IMR-90 (cell line): ENCODE measurements at regions not wholly inside any gene's neighbourhood (a gene's known extent, or its start where the extent isn't known, plus 50 kb on each side); places are given as distances from the start of the nearest gene placed in this dataset.

Source experiments
- ATAC-seq: fragments of 200-7000 bp; cut with Tn5 transposase; 2 replicates; pipeline ENCODE4 v1.9.1; 2020; ENCODE audit warnings: low read depth, mild to moderate bottlenecking, moderate library complexity
- BruUV-seq: library from RNA; stranded (reverse); fragments of 400-500 nt; replicated peaks from 2 replicates; lab custom pipeline; 2021; lab: Mats Ljungman, UMichigan
- CTCF ChIA-PET: fragments of 300-600 bp; formaldehyde crosslinking; extraction: SDS; loops from one replicate; lab custom pipeline; 2021; ENCODE audit warnings: antibody characterized with exemption; lab: Yijun Ruan, JAX
- POLR2A ChIA-PET: fragments of 300-600 bp; sonication (Branson Sonifier 250); formaldehyde crosslinking; loops from one replicate; lab custom pipeline; 2022; ENCODE audit warnings: antibody characterized with exemption; ENCODE audit not compliant: unreplicated experiment; lab: Charles Lee
- DNase-seq: peaks from one replicate; pipeline ENCODE4 v3.0.0; 2013
- H2AFZ ChIP-seq: replicated peaks from 2 replicates; pipeline ENCODE3; 2013; ENCODE audit warnings: low read length, mild to moderate bottlenecking; ENCODE audit not compliant: poor library complexity
- H2AK5ac ChIP-seq: 2 replicates; pipeline ENCODE4 v1.6.1; 2013; ENCODE audit warnings: low read depth, low read length, inconsistent platforms
- H2AK9ac ChIP-seq: replicated peaks from 2 replicates; pipeline ENCODE3; 2013; ENCODE audit warnings: mild to moderate bottlenecking, low read depth, low read length, moderate library complexity; ENCODE audit not compliant: poor library complexity
- H2BK120ac ChIP-seq: 2 replicates; pipeline ENCODE4 v1.6.1; 2013; ENCODE audit warnings: low read depth, low read length, inconsistent platforms
- H2BK15ac ChIP-seq: 3 replicates; pipeline ENCODE4 v1.6.1; 2013; ENCODE audit warnings: low read depth, low read length, inconsistent platforms
- H2BK20ac ChIP-seq: 2 replicates; pipeline ENCODE4 v1.6.1; 2013; ENCODE audit warnings: low read depth, mild to moderate bottlenecking, inconsistent platforms, low read length, moderate library complexity
- H2BK5ac ChIP-seq: 2 replicates; pipeline ENCODE4 v1.6.1; 2013; ENCODE audit warnings: mild to moderate bottlenecking, low read depth, low read length, inconsistent platforms; ENCODE audit not compliant: poor library complexity, severe bottlenecking
- H3K14ac ChIP-seq: replicated peaks from 2 replicates; pipeline ENCODE4 v1.6.1; 2013; ENCODE audit warnings: low read depth, low read length, inconsistent platforms
- H3K18ac ChIP-seq: 2 replicates; pipeline ENCODE4 v1.6.1; 2013; ENCODE audit warnings: low read depth, low read length, control low read depth
- H3K23ac ChIP-seq: 2 replicates; pipeline ENCODE4 v1.6.1; 2013; ENCODE audit warnings: low read depth, low read length, inconsistent platforms
- H3K27ac ChIP-seq: 2 replicates; pipeline ENCODE4 v1.5.1; 2013; ENCODE audit warnings: mild to moderate bottlenecking, control low read depth, low read length; ENCODE audit not compliant: insufficient read depth
- H3K27me3 ChIP-seq: 2 replicates; pipeline ENCODE4 v1.6.1; 2013; ENCODE audit warnings: low read length; ENCODE audit not compliant: control insufficient read depth, insufficient read depth
- H3K36me3 ChIP-seq: 2 replicates; pipeline ENCODE4 v1.6.1; 2013; ENCODE audit warnings: low read length, mixed read lengths; ENCODE audit not compliant: control insufficient read depth, insufficient read depth
- H3K4ac ChIP-seq: 2 replicates; pipeline ENCODE4 v1.6.1; 2013; ENCODE audit warnings: low read depth, low read length, inconsistent platforms
- H3K4me1 ChIP-seq: 2 replicates; pipeline ENCODE4 v1.6.1; 2013; ENCODE audit warnings: low read length, mixed read lengths; ENCODE audit not compliant: control insufficient read depth, insufficient read depth
- H3K4me2 ChIP-seq: 2 replicates; pipeline ENCODE4 v1.6.1; 2013; ENCODE audit warnings: low read depth, mild to moderate bottlenecking, control low read depth, low read length, moderate library complexity
- H3K4me3 ChIP-seq: 2 replicates; pipeline ENCODE4 v1.5.1; 2013; ENCODE audit warnings: low read depth, mild to moderate bottlenecking, control low read depth, low read length, moderate library complexity; ENCODE audit not compliant: insufficient read depth
- H3K56ac ChIP-seq: 2 replicates; pipeline ENCODE4 v1.6.1; 2013; ENCODE audit warnings: low read length, inconsistent platforms; ENCODE audit not compliant: insufficient read depth; ENCODE audit errors: extremely low read depth
- H3K79me1 ChIP-seq, 2 experiments: 2 replicates each; pipeline ENCODE4 v1.6.1; 2013; ENCODE audit warnings: low read length in 2 of 2, inconsistent platforms in 1 of 2, low read depth in 1 of 2
- H3K9ac ChIP-seq: 2 replicates; pipeline ENCODE4 v1.6.1; 2013; ENCODE audit warnings: low read depth, low read length, control low read depth
- H3K9me1 ChIP-seq: 2 replicates; pipeline ENCODE4 v1.6.1; 2013; ENCODE audit warnings: low read length, inconsistent platforms; ENCODE audit not compliant: insufficient read depth
- H3K9me3 ChIP-seq: 2 replicates; pipeline ENCODE4 v1.6.1; 2013; ENCODE audit warnings: low read length; ENCODE audit not compliant: control insufficient read depth, insufficient read depth
- H4K20me1 ChIP-seq: 2 replicates; pipeline ENCODE4 v1.6.1; 2013; ENCODE audit warnings: low read length, inconsistent platforms; ENCODE audit not compliant: insufficient read depth
- H4K5ac ChIP-seq: 2 replicates; pipeline ENCODE4 v1.6.1; 2013; ENCODE audit warnings: mild to moderate bottlenecking, low read depth, low read length, control low read depth
- H4K8ac ChIP-seq, 2 experiments: 2 replicates each; pipeline ENCODE4 v1.6.1; 2013; ENCODE audit warnings: low read depth in 2 of 2, low read length in 2 of 2, control low read depth in 1 of 2, inconsistent platforms in 1 of 2
- H4K91ac ChIP-seq: 2 replicates; pipeline ENCODE4 v1.6.1; 2013; ENCODE audit warnings: low read depth, low read length, inconsistent platforms; ENCODE audit not compliant: insufficient read depth
- BHLHE40 ChIP-seq: fragments of 150-350 bp; IDR thresholded peaks from 2 replicates; pipeline ENCODE4 v1.6.1; 2016; ENCODE audit warnings: mild to moderate bottlenecking, low read depth, low read length
- FOS ChIP-seq: fragments of 150-350 bp; IDR thresholded peaks from 2 replicates; pipeline ENCODE4 v1.6.1; 2016; ENCODE audit warnings: low read depth, low read length
- MAZ ChIP-seq: IDR thresholded peaks from 2 replicates; pipeline ENCODE4 v1.6.1; 2012; ENCODE audit warnings: low read depth, mild to moderate bottlenecking, low read length, improper control_type of control experiment, moderate library complexity, borderline replicate concordance
- NFE2L2 ChIP-seq: fragments of 150-350 bp; IDR thresholded peaks from 2 replicates; pipeline ENCODE4 v1.6.1; 2016; ENCODE audit warnings: low read depth, mild to moderate bottlenecking, low read length
- POLR2A ChIP-seq: IDR thresholded peaks from 2 replicates; pipeline ENCODE4 v1.6.1; 2012; ENCODE audit warnings: mild to moderate bottlenecking, low read depth, low read length
- SMC3 ChIP-seq: fragments of 150-350 bp; IDR thresholded peaks from 2 replicates; pipeline ENCODE4 v1.6.1; 2016; ENCODE audit warnings: low read depth, mild to moderate bottlenecking, antibody characterized with exemption, low read length, moderate library complexity
- WGBS, 2 experiments: methylation state at CpG; one replicate each; pipeline versions ENCODE4 v1.1.5 to v1.1.7; 2013; ENCODE audit warnings: missing lambda C conversion rate in 2 of 2; ENCODE audit not compliant: insufficient read length in 1 of 2; ENCODE audit errors: extremely low coverage in 2 of 2; 5-methylcytosine and 5-hydroxymethylcytosine counted together
- dilution Hi-C: fragments of 300-500 bp; cut with HindIII; formaldehyde crosslinking; loops from one replicate; pipeline ENCODE4 v1.14.3; 2018; ENCODE audit warnings: low sequenced_read_pairs; ENCODE audit not compliant: unreplicated experiment
- in situ Hi-C: fragments of 300-500 bp; cut with MboI; formaldehyde crosslinking; loops from 3 replicates; pipeline ENCODE4 v1.14.3; 2019; ENCODE audit warnings: low sequenced_read_pairs, inconsistent platforms, mixed read lengths
- intact Hi-C: fragments of 100-400 bp; cut with micrococcal nuclease; formaldehyde crosslinking; loops from 2 replicates; pipeline ENCODE4 v1.10.0; 2022

GRCh38 chr1:187626056-187626455 lies 797.3 kb downstream of the PLA2G4A start:
- no peak overlapping the region for H3K4me2 ChIP-seq
- TF ChIP-seq POLR2A (no peak), MAZ (no peak), NFE2L2 (no peak), FOS (no peak), BHLHE40 (no peak), SMC3 (no peak)
- no peak overlapping the region for H2BK5ac ChIP-seq
- ChIA-PET CTCF (no interaction called here), POLR2A (no interaction called here)
- H4K8ac ChIP-seq: 0 out of 4 replicates have a peak overlapping the region, but pooled peaks of 1 of the 2 experiments have one; percentile 23
- H2AK9ac ChIP-seq: no peak overlapping the region
- no peak overlapping the region for H2BK15ac ChIP-seq
- dilution Hi-C loops (no loop called here), in situ Hi-C loops (no loop called here), intact Hi-C loops (no loop called here)
- peak; percentile 5 for DNase-seq
- no peak overlapping the region for H2BK20ac ChIP-seq
- H3K9me1 ChIP-seq: no peaks in the 10 kb centered on the region
- H3K27ac ChIP-seq: no peak overlapping the region
- no peak overlapping the region for H3K14ac ChIP-seq
- no TSS peak for BruUV-seq
- no peak overlapping the region for H3K18ac ChIP-seq
- no peak for ATAC-seq
- H3K36me3 ChIP-seq: no peaks in the 10 kb centered on the region
- H4K5ac ChIP-seq: no peak overlapping the region
- H3K56ac ChIP-seq: no peak overlapping the region
- no peaks in the 10 kb centered on the region for H3K4me1 ChIP-seq
- H3K27me3 ChIP-seq: no peaks in the 10 kb centered on the region
- no peak overlapping the region for H3K4me3 ChIP-seq
- no CpG with 5 or more reads among the region's 5 CpGs for WGBS, 2 experiments
- H3K4ac ChIP-seq: no peak overlapping the region
- H3K23ac ChIP-seq: no peak overlapping the region
- no peaks in the 10 kb centered on the region for H3K79me1 ChIP-seq
- no peak overlapping the region for H3K9ac ChIP-seq
- H3K9me3 ChIP-seq: peaks cover 6% of the 10 kb centered on the region
- no peak overlapping the region for H2AK5ac ChIP-seq
- no peak overlapping the region for H4K91ac ChIP-seq
- no peaks in the 10 kb centered on the region for H4K20me1 ChIP-seq
- no peak overlapping the region for H2BK120ac ChIP-seq
- H2AFZ ChIP-seq: no peak overlapping the region
